ENCODE measurements at regions not wholly inside any gene's neighbourhood (a gene's known extent, or its start where the extent isn't known, plus 50 kb on each side); places are given as distances from the start of the nearest gene placed in this dataset.

GRCh38 chr3:63768888-63769287 is 50.2 kb upstream of the C3orf49 start:
- intact Hi-C loops (cut with micrococcal nuclease; ENCODE audit: unreplicated experiment), result no loop called here
- no peaks in the 10 kb centered on the region for H3K9me3 Mint-ChIP-seq (ENCODE audit: unreplicated experiment)
- ChIA-PET CTCF (no interaction called here), POLR2A (interaction anchor here (0.7 kb wide), 1 partner anchor 35 kb away, joined by 3 read pairs; no protein-coding TSS in a partner anchor)
- H3K27ac Mint-ChIP-seq (ENCODE audit: unreplicated experiment), result no peak overlapping the region
- Histone ChIP-seq H3K27me3 (replicated peaks; ENCODE audit: control insufficient read depth, insufficient read depth, low read length) (no peaks in the 10 kb centered on the region; the same call in 1 of the 2 replicates), H3K36me3 (ENCODE audit: control insufficient read depth, insufficient read depth, low read length) (no peaks in the 10 kb centered on the region), H3K4me1 (no peaks in the 10 kb centered on the region), H3K9me3 (no peaks in the 10 kb centered on the region), H3K4me3 (ENCODE audit: low read depth, low read length) (no peak overlapping the region)
- no peaks in the 10 kb centered on the region for H3K36me3 Mint-ChIP-seq (ENCODE audit: insufficient read depth, unreplicated experiment)
- BruUV-seq (replicated peaks), result no TSS peak
- no peak for TF ChIP-seq CTCF (IDR thresholded peaks at IDR 0.05; ENCODE audit: insufficient read depth in 1 of 2, low read depth in 1 of 2, low read length in 1 of 2, severe bottlenecking in 1 of 2, unreplicated experiment in 1 of 2)
- no peak overlapping the region for H3K4me3 Mint-ChIP-seq (ENCODE audit: unreplicated experiment)
- no peaks in the 10 kb centered on the region for H3K4me1 Mint-ChIP-seq (ENCODE audit: low read depth, unreplicated experiment)
- peaks cover 3% of the 10 kb centered on the region for H3K27me3 Mint-ChIP-seq (ENCODE audit: insufficient read depth, unreplicated experiment)
- DNase-seq, result no peak
